ENCODE measurements at regions not wholly inside any gene's neighbourhood (a gene's known extent, or its start where the extent isn't known, plus 50 kb on each side); places are given as distances from the start of the nearest gene placed in this dataset.

DNA sequence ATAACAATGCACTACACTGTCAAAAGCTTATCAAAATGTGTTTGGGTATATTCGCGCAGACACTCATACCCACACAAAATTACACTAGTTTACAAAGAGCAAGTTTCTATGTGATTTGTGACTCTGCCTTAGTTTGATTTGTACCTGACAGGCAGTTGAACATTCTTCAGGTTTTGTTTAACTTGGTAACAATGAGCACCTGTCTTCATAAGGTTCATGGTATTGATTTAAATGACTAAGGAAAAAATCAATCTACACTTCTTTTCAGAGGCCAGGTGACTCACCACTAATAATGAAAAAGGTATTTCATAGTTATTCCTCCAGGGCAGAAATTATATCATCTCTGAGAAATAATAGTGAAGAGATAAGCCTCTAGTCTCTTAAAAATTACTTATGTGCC, 1114.6 kb upstream of the AGA start:
- TF ChIP-seq TAF1 (IDR thresholded peaks at IDR 0.05; ENCODE audit: borderline replicate concordance, low read depth, low read length) (no peak), POLR2A (IDR thresholded peaks at IDR 0.05; ENCODE audit: low read depth, low read length) (no peak), POLR2AphosphoS5 (IDR thresholded peaks at IDR 0.05; ENCODE audit: low read depth, low read length) (no peak)
- no peak for DNase-seq (ENCODE audit: insufficient read length)
- FAIRE-seq, result no peak

- TF ChIP-seq POLR2A (IDR thresholded peaks at IDR 0.05; ENCODE audit: low read depth, low read length), result no peak
- TF ChIP-seq POLR2AphosphoS5 (IDR thresholded peaks at IDR 0.05; ENCODE audit: low read depth, low read length), result no peak
- no peak for TF ChIP-seq TAF1 (IDR thresholded peaks at IDR 0.05; ENCODE audit: borderline replicate concordance, low read depth, low read length)
- DNase-seq (ENCODE audit: insufficient read length), result no peak
- no peak for FAIRE-seq
Observed at GRCh38 chr4:178577933-178578332, 1135.7 kb upstream of the AGA start.

DNA sequence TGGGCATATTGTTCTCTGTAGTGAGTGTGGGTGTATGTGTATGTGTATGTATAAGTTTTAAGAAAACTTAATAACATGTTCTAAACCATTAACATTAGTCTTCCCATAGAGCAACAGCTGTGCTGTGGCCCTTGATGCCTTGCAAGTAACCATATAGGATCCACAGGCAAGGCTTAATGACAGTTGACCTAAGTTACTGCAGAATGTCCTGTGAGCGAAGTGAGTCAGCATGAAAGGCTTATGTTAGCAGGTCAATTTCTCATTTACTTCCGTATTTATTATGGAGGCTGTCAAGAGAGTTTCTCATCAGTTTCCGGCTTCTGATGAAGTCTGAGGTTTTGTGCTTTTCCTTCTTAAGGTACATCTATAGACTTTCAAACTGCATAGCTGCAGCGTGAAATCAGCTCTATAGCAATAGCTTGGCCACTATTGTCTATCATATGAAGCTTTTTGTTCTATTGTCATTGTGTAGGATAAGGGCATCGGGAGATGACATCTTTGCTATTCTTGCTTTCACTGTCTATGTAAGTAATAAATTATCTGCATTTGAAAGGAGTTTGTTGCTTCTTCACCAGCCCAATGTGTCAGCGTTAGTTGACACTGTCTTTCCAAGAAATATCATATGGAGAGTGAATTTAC, 1153.4 kb upstream of the AGA start:
- TF ChIP-seq POLR2AphosphoS5 (IDR thresholded peaks at IDR 0.05; ENCODE audit: low read depth, low read length) (no peak), POLR2A (IDR thresholded peaks at IDR 0.05; ENCODE audit: low read depth, low read length) (no peak), TAF1 (IDR thresholded peaks at IDR 0.05; ENCODE audit: borderline replicate concordance, low read depth, low read length) (no peak)
- no peak for DNase-seq (ENCODE audit: insufficient read length)
- no peak for FAIRE-seq

DNA sequence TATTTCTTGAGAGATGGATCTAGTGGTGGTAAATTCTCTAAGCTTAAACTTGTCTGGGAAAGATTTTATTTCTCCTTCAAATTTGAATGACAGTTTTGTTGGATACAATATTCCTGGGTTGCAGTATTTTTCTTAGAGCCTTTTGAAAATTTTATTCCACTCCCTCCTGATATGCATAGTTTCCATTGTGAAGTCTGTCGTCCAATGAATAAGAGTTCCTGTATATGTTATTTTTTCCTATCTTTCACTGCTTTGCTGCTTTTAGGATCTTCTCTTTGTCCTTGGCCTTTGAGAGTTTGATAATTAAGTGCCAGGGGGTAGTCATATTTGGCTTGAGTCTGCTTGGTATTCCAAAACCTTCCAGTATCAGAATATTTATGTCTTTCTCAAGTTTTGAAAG, 1156.4 kb upstream of the AGA start:
- TF ChIP-seq POLR2AphosphoS5 (IDR thresholded peaks at IDR 0.05; ENCODE audit: low read depth, low read length) (no peak), POLR2A (IDR thresholded peaks at IDR 0.05; ENCODE audit: low read depth, low read length) (no peak), TAF1 (IDR thresholded peaks at IDR 0.05; ENCODE audit: borderline replicate concordance, low read depth, low read length) (no peak)
- FAIRE-seq (no peak), DNase-seq (ENCODE audit: insufficient read length) (no peak)

GRCh38 chr4:178599521-178599920, 1157.3 kb upstream of the AGA start:
- no peak for FAIRE-seq
- no peak for TF ChIP-seq POLR2A (IDR thresholded peaks at IDR 0.05; ENCODE audit: low read depth, low read length)
- no peak for TF ChIP-seq POLR2AphosphoS5 (IDR thresholded peaks at IDR 0.05; ENCODE audit: low read depth, low read length)
- no peak for TF ChIP-seq TAF1 (IDR thresholded peaks at IDR 0.05; ENCODE audit: borderline replicate concordance, low read depth, low read length)
- no peak for DNase-seq (ENCODE audit: insufficient read length)

- no peak for FAIRE-seq
- no peak for DNase-seq (ENCODE audit: insufficient read length)
- no peak for TF ChIP-seq TAF1 (IDR thresholded peaks at IDR 0.05; ENCODE audit: borderline replicate concordance, low read depth, low read length)
Observed at GRCh38 chr4:178602833-178603232, 1160.6 kb upstream of the AGA start.

DNA sequence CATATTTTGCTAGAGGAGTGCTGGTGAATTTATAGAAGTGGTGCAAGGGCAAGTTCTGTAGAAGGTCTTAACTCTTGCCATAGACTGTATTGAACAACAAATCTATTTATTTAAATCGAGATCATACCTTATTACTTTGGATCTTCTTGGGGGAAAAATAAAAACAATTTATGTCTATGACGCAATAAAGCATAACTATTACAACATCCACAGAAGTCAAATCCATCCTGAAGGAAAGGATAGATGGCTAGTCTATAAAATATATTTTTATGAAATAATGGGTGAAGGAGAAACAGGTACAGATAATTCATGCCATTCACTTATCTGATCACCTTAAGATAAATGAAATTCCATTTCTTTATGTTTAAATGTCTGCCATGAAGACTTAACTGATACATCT, 1168.8 kb upstream of the AGA start:
- TF ChIP-seq POLR2A (IDR thresholded peaks at IDR 0.05; ENCODE audit: low read depth, low read length) (no peak), TAF1 (IDR thresholded peaks at IDR 0.05; ENCODE audit: borderline replicate concordance, low read depth, low read length) (no peak), POLR2AphosphoS5 (IDR thresholded peaks at IDR 0.05; ENCODE audit: low read depth, low read length) (no peak)
- FAIRE-seq, result no peak
- DNase-seq (ENCODE audit: insufficient read length), result no peak

- no peak for DNase-seq (ENCODE audit: insufficient read length)
- TF ChIP-seq POLR2A (IDR thresholded peaks at IDR 0.05; ENCODE audit: low read depth, low read length), result no peak
- TF ChIP-seq TAF1 (IDR thresholded peaks at IDR 0.05; ENCODE audit: borderline replicate concordance, low read depth, low read length), result no peak
- TF ChIP-seq POLR2AphosphoS5 (IDR thresholded peaks at IDR 0.05; ENCODE audit: low read depth, low read length), result no peak
Observed at GRCh38 chr4:178612733-178613132, 1170.5 kb upstream of the AGA start.

DNA sequence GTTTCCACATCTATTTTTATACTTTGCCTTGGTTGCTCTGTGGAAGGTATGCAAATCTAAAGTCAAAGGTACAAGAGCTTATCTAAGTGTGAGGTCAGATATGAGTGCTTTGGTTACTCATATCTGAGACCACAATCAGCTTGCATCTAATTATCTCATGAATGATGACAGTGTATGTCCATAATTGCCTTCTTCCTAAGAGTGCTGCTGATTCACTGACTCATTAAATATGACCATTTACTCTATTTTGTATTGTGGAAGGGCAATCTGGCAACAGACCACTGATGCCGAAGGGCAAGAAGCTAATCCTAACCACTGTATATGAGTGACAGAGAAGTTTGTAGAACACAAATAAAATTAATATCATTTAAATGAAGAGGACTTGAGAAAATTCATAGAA, 1190.2 kb upstream of the AGA start:
- DNase-seq (ENCODE audit: insufficient read length), result no peak
- no peak for TF ChIP-seq POLR2A (IDR thresholded peaks at IDR 0.05; ENCODE audit: low read depth, low read length)
- TF ChIP-seq TAF1 (IDR thresholded peaks at IDR 0.05; ENCODE audit: borderline replicate concordance, low read depth, low read length), result no peak
- no peak for TF ChIP-seq POLR2AphosphoS5 (IDR thresholded peaks at IDR 0.05; ENCODE audit: low read depth, low read length)
- no peak for FAIRE-seq

More at GRCh38 chr4:178612733-178613132, 1170.5 kb upstream of the AGA start:
- FAIRE-seq, result no peak

- FAIRE-seq (no peak), DNase-seq (ENCODE audit: insufficient read length) (no peak)
- no peak for TF ChIP-seq POLR2A (IDR thresholded peaks at IDR 0.05; ENCODE audit: low read depth, low read length)
- TF ChIP-seq TAF1 (IDR thresholded peaks at IDR 0.05; ENCODE audit: borderline replicate concordance, low read depth, low read length), result no peak
- no peak for TF ChIP-seq POLR2AphosphoS5 (IDR thresholded peaks at IDR 0.05; ENCODE audit: low read depth, low read length)
Observed at GRCh38 chr4:178633263-178633662, 1191.0 kb upstream of the AGA start.

GRCh38 chr4:178664621-178665020, 1222.4 kb upstream of the AGA start:
- FAIRE-seq, result no peak
- TF ChIP-seq TAF1 (IDR thresholded peaks at IDR 0.05; ENCODE audit: borderline replicate concordance, low read depth, low read length), result no peak
- TF ChIP-seq POLR2AphosphoS5 (IDR thresholded peaks at IDR 0.05; ENCODE audit: low read depth, low read length), result no peak
- TF ChIP-seq POLR2A (IDR thresholded peaks at IDR 0.05; ENCODE audit: low read depth, low read length), result no peak
- no peak for DNase-seq (ENCODE audit: insufficient read length)

DNA sequence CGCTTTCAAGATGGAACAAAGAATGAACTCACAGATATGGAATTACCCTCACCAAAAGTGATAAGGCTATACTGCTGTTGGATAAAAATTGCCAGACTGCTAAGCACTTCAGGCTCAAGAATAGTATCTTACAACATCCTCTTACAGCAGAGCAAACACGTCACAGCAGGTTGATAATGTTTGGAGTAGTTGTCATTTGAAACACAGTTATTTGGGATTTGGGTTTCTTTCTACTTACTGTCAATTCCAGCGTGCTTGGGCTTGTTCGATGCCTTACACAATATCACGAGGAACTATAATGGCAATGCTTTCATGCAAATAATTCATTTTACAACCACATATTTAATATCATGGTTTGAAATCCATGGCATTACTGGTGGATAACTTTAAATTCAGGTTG, 1223.7 kb upstream of the AGA start:
- FAIRE-seq (no peak), DNase-seq (ENCODE audit: insufficient read length) (no peak)
- TF ChIP-seq POLR2A (IDR thresholded peaks at IDR 0.05; ENCODE audit: low read depth, low read length) (no peak), TAF1 (IDR thresholded peaks at IDR 0.05; ENCODE audit: borderline replicate concordance, low read depth, low read length) (no peak), POLR2AphosphoS5 (IDR thresholded peaks at IDR 0.05; ENCODE audit: low read depth, low read length) (no peak)

- FAIRE-seq (no peak), DNase-seq (ENCODE audit: insufficient read length) (no peak)
- TF ChIP-seq POLR2AphosphoS5 (IDR thresholded peaks at IDR 0.05; ENCODE audit: low read depth, low read length), result no peak
- TF ChIP-seq TAF1 (IDR thresholded peaks at IDR 0.05; ENCODE audit: borderline replicate concordance, low read depth, low read length), result no peak
- no peak for TF ChIP-seq POLR2A (IDR thresholded peaks at IDR 0.05; ENCODE audit: low read depth, low read length)
Observed at GRCh38 chr4:178671766-178672165, 1229.5 kb upstream of the AGA start.
